ENCODE measurements at regions not wholly inside any gene's neighbourhood (a gene's known extent, or its start where the extent isn't known, plus 50 kb on each side); places are given as distances from the start of the nearest gene placed in this dataset.

- Histone ChIP-seq H4K91ac (replicated peaks; ENCODE audit: insufficient read length, low read length) (no peak overlapping the region), H3K79me1 (ENCODE audit: low read depth, low read length) (no peaks in the 10 kb centered on the region), H3K4me1 (replicated peaks in 1 of 4; ENCODE audit: control insufficient read depth in 3 of 4, insufficient read depth in 4 of 4, low read length in 3 of 4) (no peaks in the 10 kb centered on the region), H2BK120ac (replicated peaks; ENCODE audit: low read depth, low read length) (no peak overlapping the region), H3K4ac (replicated peaks; ENCODE audit: insufficient read length, low read depth, low read length) (no peak overlapping the region), H3K27me3 (replicated peaks in 1 of 4; ENCODE audit: control insufficient read depth in 3 of 4, extremely low read depth in 1 of 4, insufficient read depth in 3 of 4, low read length in 3 of 4) (no peaks in the 10 kb centered on the region), H3K14ac (ENCODE audit: insufficient read length) (no peak overlapping the region), H4K20me1 (replicated peaks in 1 of 2; ENCODE audit: control insufficient read depth in 1 of 2, insufficient read depth in 2 of 2, low read length in 2 of 2) (no peaks in the 10 kb centered on the region), H2BK5ac (ENCODE audit: low read depth, low read length) (no peak overlapping the region), H4K5ac (ENCODE audit: insufficient read length, low read depth, low read length) (no peak overlapping the region), H3K23me2 (ENCODE audit: low read depth, low read length) (no peaks in the 10 kb centered on the region), H3K9ac (replicated peaks in 1 of 4; ENCODE audit: extremely low read depth in 1 of 4, low read depth in 3 of 4, low read length in 3 of 4) (no peak overlapping the region), H3K27ac (ENCODE audit: low read depth, low read length) (no peak overlapping the region), H2BK20ac (ENCODE audit: low read length) (no peak overlapping the region), H3K9me3 (ENCODE audit: insufficient read depth in 2 of 2, low read depth in 1 of 2, low read length in 1 of 2) (no peaks in the 10 kb centered on the region), H4K8ac (ENCODE audit: extremely low read depth, insufficient read depth, low read length) (no peak overlapping the region), H3K79me2 (ENCODE audit: control insufficient read depth in 1 of 2, insufficient read depth in 2 of 2, low read length in 2 of 2) (no peaks in the 10 kb centered on the region), H3K18ac (ENCODE audit: extremely low read depth, low read length) (no peak overlapping the region), H3K56ac (replicated peaks; ENCODE audit: insufficient read length, low read depth, low read length) (no peak overlapping the region), H3K23ac (ENCODE audit: insufficient read length) (no peak overlapping the region), H2AK5ac (ENCODE audit: low read depth, low read length) (no peak overlapping the region), H3K4me2 (ENCODE audit: insufficient read depth in 1 of 2, low read depth in 2 of 2, low read length in 2 of 2) (no peak overlapping the region), H2BK12ac (ENCODE audit: low read depth, low read length) (no peak overlapping the region), H3K4me3 (ENCODE audit: extremely low read depth in 1 of 4, insufficient read depth in 2 of 4, low read depth in 3 of 4, low read length in 4 of 4) (no peak overlapping the region), H2AFZ (ENCODE audit: low read length) (no peak overlapping the region), H3K36me3 (ENCODE audit: control insufficient read depth in 2 of 4, insufficient read depth in 4 of 4, low read length in 3 of 4) (no peaks in the 10 kb centered on the region), H2BK15ac (ENCODE audit: low read length) (no peak overlapping the region)
- ChIA-PET POLR2A (ENCODE audit: partially characterized antibody) (no interaction called here), CTCF (ENCODE audit: partially characterized antibody) (interaction anchor here (0.6 kb wide), 2 partner anchors 11 to 261 kb away, joined by 3 read pairs; no protein-coding TSS in a partner anchor)
- 92% methylated on average over 2 of the region's 2 CpGs; no CpG with 5 or more reads in 1 of the 2 experiments for WGBS, 2 experiments (ENCODE audit: extremely low coverage in 1 of 2, insufficient coverage in 1 of 2, insufficient read length in 1 of 2, insufficient replicate concordance in 2 of 2, low coverage in 1 of 2, low lambda C conversion rate in 2 of 2, missing lambda C conversion rate in 1 of 2)
- no peak for FAIRE-seq
- DNase-seq (ENCODE audit: low read depth in 1 of 2, low spot score in 2 of 2) = no peak
- TF ChIP-seq MAFK (IDR thresholded peaks at IDR 0.05; ENCODE audit: low read depth, low read length) (no peak), BCL11A (IDR thresholded peaks at IDR 0.05; ENCODE audit: low read depth in 2 of 2, low read length in 2 of 2) (no peak), CTBP2 (IDR thresholded peaks at IDR 0.05; ENCODE audit: borderline replicate concordance, insufficient read depth, insufficient read length, low read length) (no peak), NRF1 (IDR thresholded peaks at IDR 0.05; ENCODE audit: low read depth, low read length) (no peak), EP300 (IDR thresholded peaks at IDR 0.05; ENCODE audit: borderline replicate concordance in 1 of 2, low read depth in 2 of 2, low read length in 2 of 2) (no peak), POLR2A (IDR thresholded peaks at IDR 0.05; ENCODE audit: control extremely low read depth in 1 of 2, low read depth in 2 of 2, low read length in 2 of 2) (no peak), USF2 (IDR thresholded peaks at IDR 0.05; ENCODE audit: low read length) (no peak), HDAC2 (IDR thresholded peaks at IDR 0.05; ENCODE audit: borderline replicate concordance in 1 of 2, low read depth in 2 of 2, low read length in 2 of 2) (no peak), GABPA (IDR thresholded peaks at IDR 0.05; ENCODE audit: borderline replicate concordance, insufficient read depth, low read length) (no peak)
Observed at GRCh38 chr20:52071136-52071535, 120.4 kb downstream of the ZFP64 start.

Measured in H1 (cell line).